GM18868 (cell line): ENCODE measurements at regions not wholly inside any gene's neighbourhood (a gene's known extent, or its start where the extent isn't known, plus 50 kb on each side); places are given as distances from the start of the nearest gene placed in this dataset.

Experiments
- ATAC-seq: cut with Tn5 transposase; IDR thresholded peaks from one replicate; pipeline ENCODE4 v1.9.1; 2021; ENCODE audit warnings: mild to moderate bottlenecking, moderate library complexity; ENCODE audit not compliant: unreplicated experiment

DNA sequence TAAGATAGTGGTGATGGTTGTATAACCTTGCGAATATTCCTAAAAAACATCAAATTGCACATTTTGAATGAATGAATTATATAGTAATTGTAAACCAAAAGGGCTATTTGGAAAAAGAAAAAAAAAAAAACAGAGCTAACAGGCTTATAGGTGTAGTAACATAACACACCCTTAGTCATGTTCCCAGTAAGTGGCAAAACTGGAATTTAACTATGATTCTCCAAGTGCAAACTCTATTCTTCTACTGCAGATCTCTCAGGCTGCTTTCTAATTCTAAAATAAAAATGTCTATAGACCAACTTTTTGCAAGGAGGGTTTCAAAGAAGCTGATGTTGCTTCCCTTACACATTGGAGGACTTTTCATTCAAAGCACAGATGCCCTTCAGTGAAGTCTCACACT, 293.2 kb upstream of the MON1B start:
- ATAC-seq: no peak

DNA sequence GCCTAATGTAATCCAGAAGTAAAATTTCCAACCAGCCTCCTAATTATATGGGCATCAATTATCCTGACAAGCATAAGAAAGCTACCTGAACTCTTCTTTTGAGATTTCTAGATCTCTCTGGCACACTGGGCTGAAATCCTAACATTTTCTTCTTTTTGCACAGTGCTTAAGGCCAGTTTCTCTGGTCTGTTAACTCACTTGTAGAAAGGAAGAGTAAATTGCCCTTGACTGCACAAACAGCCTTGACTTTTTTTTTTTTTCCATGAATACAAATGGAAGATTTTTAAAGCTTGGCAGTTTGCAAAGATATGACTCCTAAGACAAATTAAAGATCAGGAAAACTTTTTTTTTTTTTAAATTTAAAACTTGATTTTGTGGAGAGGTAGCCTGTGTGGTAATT, 291.2 kb upstream of the MON1B start:
- no peak for ATAC-seq

- no peak for ATAC-seq
These were observed 290.4 kb upstream of the MON1B start for GRCh38 chr16:76900285-76901263.

DNA sequence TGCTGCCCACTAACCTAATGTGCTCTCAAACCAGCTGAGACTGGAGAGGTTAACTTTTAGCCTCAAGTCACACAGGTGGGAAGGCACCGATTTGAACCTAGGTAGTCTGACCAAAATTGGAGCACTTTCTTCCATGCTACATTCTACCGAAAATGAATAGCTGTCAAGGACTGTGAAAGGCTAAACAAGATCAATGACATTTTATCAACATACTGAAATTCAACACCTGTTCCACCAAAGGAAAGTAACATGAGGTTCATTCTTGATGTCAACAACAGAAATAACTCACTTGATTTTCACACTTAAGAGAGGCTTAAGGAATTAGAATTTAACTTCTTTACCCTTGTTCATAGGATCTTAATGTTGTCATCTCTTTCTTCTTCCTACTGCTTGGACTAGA, 284.4 kb upstream of the MON1B start:
- no peak for ATAC-seq

DNA sequence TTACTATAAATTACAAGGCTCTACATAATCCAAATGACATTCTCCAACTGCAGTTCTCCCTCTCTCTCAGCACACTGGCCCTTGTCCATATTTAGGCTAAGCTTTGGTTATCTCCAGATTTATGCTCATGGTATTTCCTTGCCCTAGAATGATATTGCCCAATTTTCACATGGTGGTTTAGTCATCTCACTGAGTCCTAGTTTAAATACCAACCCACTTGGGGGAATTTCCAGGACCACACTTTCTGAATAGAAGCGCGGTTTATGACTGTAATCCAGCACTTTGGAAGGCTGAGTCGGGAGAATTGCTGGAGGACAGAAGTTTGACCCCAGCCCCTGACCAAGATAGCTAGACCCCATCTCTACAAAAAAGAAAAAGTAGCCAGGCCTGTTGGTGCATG, 280.1 kb upstream of the MON1B start:
- no peak for ATAC-seq

DNA sequence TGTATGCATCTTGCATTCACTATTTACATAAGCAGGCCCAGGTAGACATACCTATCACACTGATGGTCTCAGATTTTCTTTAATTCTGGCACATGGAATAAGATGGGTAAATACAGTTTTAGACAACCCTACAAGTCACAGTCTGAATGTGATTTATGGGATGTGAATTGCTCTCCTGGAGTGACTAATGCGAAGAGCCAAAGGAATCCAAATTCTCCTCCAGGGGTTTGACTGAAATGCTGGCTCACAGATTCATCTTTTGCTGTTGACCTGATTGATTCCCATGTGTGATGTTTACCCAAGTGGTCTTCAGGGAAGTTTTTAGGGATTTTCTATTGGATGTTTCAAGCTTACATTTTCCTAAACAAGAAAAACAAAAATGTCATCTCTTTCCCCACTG, 277.9 kb upstream of the MON1B start:
- ATAC-seq: no peak

- no peak for ATAC-seq
These were observed 264.9 kb upstream of the MON1B start for GRCh38 chr16:76926042-76926441.

GRCh38 chr16:76926595-76926994, 264.4 kb upstream of the MON1B start:
- no peak for ATAC-seq

DNA sequence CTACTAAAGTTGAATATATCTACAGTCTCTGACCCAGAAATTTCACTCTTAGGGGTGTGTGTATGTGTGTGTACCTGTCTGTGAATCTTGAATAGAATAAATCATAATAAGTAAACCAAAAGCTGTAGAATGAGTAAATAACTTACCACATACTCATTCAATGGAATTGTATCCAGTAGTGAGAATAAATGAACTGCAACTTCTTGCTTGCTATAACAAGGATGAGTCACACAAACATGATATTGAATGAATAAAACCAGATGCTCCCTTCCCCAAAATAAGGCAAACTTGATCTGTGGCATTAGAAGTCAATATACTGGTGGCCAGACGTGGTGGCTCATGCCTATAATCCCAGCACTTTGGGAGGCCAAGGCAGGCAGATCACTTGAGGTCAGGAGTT, 259.8 kb upstream of the MON1B start:
- ATAC-seq: no peak

- ATAC-seq: peak; percentile 64
These were observed 258.3 kb upstream of the MON1B start for GRCh38 chr16:76932541-76933211.

DNA sequence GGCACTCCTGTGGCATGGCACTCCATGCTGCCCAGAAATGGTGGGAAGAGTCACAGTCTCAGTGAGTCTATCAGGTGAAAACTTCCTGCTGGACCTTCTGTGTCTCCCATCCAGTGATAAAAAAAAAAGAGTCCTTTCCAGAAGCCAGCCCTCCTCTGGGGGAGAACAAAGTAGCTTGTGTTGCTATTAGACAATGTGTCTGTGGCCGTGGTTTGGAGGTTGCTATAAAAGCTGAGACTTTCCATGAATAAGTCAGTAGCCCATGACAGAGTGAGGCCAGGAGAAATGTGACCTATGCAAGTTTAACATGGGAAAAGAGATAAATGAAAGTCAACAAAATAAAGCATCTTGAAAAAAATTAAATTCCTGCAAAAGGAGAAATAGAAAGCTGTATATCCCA, 250.7 kb upstream of the MON1B start:
- ATAC-seq: no peak

- ATAC-seq: no peak
These were observed 249.9 kb upstream of the MON1B start for GRCh38 chr16:76941113-76941512.

- ATAC-seq: no peak
These were observed 248.9 kb upstream of the MON1B start for GRCh38 chr16:76942089-76942488.

GRCh38 chr16:76943921-76944320, 247.1 kb upstream of the MON1B start:
- ATAC-seq: no peak

GRCh38 chr16:76946879-76947278, 244.1 kb upstream of the MON1B start:
- no peak for ATAC-seq

GRCh38 chr16:76947749-76948148, 243.2 kb upstream of the MON1B start:
- no peak for ATAC-seq

DNA sequence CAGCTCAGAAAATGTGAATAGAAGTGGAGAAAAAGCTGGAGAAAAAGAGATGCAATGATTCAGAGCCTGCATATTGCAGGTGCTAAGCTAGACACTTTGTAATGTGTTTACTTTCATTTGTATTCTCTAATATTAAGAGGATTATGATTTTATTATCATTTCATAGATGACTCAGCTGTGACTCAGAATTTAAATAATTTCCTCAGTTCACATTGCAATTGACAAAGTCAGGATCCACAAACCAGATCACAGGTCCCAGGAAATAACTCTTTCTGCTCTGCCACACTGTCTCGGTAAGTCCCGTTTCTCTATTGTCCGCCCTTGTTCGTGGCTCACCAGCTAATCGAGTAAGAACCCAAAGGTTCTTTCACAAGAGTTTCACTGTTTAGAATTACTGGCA, 235.4 kb upstream of the MON1B start:
- ATAC-seq: no peak

DNA sequence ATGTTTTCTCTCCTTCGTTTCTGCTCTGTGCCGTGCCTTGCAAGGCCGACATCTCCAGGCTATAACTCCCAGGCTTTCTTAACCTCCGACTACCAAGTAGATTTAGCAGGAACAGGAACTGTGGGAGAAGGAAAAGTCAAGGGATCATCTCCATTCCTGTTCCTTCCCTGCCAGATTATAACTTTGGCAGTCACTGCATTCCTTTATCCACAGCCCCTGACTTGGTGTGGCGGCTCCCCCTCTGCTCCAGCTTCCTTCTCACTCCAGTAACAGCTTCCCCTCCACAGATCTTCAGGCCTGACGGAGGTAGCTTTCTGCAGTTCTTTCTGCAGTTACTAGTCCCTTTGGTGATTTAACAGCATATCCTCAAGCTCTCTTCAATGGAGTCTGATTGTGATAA, 234.6 kb upstream of the MON1B start:
- ATAC-seq: no peak

DNA sequence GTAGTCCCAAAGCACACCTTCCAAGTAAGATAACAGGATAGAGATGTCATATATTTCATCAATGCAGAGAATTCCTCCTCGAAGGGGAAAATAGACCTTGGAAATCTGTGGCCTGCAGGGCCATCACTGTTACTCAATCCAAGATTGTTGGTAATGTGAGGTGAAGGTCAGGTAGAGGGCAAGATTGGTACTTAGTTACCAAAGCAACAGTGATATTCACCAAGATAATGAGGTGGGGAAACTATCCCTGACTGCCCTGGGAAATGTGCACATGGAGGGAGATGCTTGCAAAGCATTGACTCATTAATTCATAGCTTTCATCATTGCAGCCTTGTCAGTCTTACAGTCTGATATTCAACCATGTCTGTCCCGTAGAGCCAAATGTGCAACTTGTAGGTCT, 234.1 kb upstream of the MON1B start:
- no peak for ATAC-seq

GRCh38 chr16:76959166-76959565, 231.8 kb upstream of the MON1B start:
- no peak for ATAC-seq

GRCh38 chr16:76963614-76964315, 227.2 kb upstream of the MON1B start:
- ATAC-seq: peak; percentile 50
